Keratinocyte (primary cell): ENCODE measurements at regions not wholly inside any gene's neighbourhood (a gene's known extent, or its start where the extent isn't known, plus 50 kb on each side); places are given as distances from the start of the nearest gene placed in this dataset.

Source experiments
- DNase-seq: peaks from one replicate; pipeline ENCODE4 v3.0.0-alpha.2; 2011; ENCODE audit warnings: low read depth, missing footprints, low spot score
- FAIRE-seq: peaks from 2 replicates; lab custom pipeline; 2011; peaks lifted over from hg19 to GRCh38; lab: Jason Lieb, UNC
- H2AFZ ChIP-seq: 2 replicates; pipeline ENCODE4 v1.6.0; 2012; ENCODE audit warnings: low read length, control low read depth, inconsistent platforms; ENCODE audit not compliant: control insufficient read depth
- H3K27ac ChIP-seq: 2 replicates; pipeline ENCODE4 v1.5.1; 2011; ENCODE audit warnings: low read length; ENCODE audit not compliant: control insufficient read depth, insufficient read depth
- H3K27me3 ChIP-seq: 3 replicates; pipeline ENCODE4 v1.6.0; 2011; ENCODE audit warnings: low read length; ENCODE audit not compliant: control insufficient read depth, insufficient read depth; ENCODE audit errors: extremely low read depth
- H3K36me3 ChIP-seq, 2 experiments: 2 replicates in 1 of 2; 3 replicates in 1 of 2; pipeline ENCODE4 v1.5.1; 2011; ENCODE audit warnings: low read length in 2 of 2, mild to moderate bottlenecking in 1 of 2; ENCODE audit not compliant: control insufficient read depth in 2 of 2, insufficient read depth in 2 of 2; ENCODE audit errors: extremely low read depth in 1 of 2
- H3K4me1 ChIP-seq: 3 replicates; pipeline ENCODE4 v1.5.1; 2011; ENCODE audit warnings: low read length; ENCODE audit not compliant: control insufficient read depth, insufficient read depth; ENCODE audit errors: extremely low read depth
- H3K4me2 ChIP-seq: 3 replicates; pipeline ENCODE4 v1.6.0; 2011; ENCODE audit warnings: low read depth, low read length; ENCODE audit not compliant: control insufficient read depth, insufficient read depth; ENCODE audit errors: extremely low read depth
- H3K4me3 ChIP-seq, 3 experiments: fragments of 200-600 bp in 1 of 3; sonication (generic) in 1 of 3; 2 replicates in 2 of 3; 3 replicates in 1 of 3; pipeline ENCODE4 v1.5.1; 2011 to 2016; ENCODE audit warnings: low read length in 3 of 3, mild to moderate bottlenecking in 3 of 3, control low read depth in 2 of 3, inconsistent platforms in 1 of 3, low read depth in 1 of 3, mixed read lengths in 1 of 3, mixed run types in 1 of 3, moderate library complexity in 1 of 3; ENCODE audit not compliant: control insufficient read depth in 2 of 3, insufficient read depth in 2 of 3; ENCODE audit errors: extremely low read depth in 1 of 3
- H3K79me2 ChIP-seq: 2 replicates; pipeline ENCODE4 v1.6.0; 2012; ENCODE audit warnings: low read length; ENCODE audit not compliant: control insufficient read depth, insufficient read depth
- H3K9ac ChIP-seq: 3 replicates; pipeline ENCODE4 v1.6.0; 2011; ENCODE audit warnings: low read length; ENCODE audit not compliant: control insufficient read depth, insufficient read depth; ENCODE audit errors: extremely low read depth
- H3K9me1 ChIP-seq: 3 replicates; pipeline ENCODE4 v1.6.0; 2011; ENCODE audit warnings: low read length; ENCODE audit not compliant: control insufficient read depth, insufficient read depth; ENCODE audit errors: extremely low read depth
- H3K9me3 ChIP-seq: 2 replicates; pipeline ENCODE4 v1.5.1; 2012; ENCODE audit warnings: low read depth, low read length; ENCODE audit not compliant: control insufficient read depth
- H4K20me1 ChIP-seq: 3 replicates; pipeline ENCODE4 v1.6.0; 2011; ENCODE audit warnings: low read length; ENCODE audit not compliant: control insufficient read depth, insufficient read depth; ENCODE audit errors: extremely low read depth
- CTCF ChIP-seq, 3 experiments: IDR thresholded peaks in 1 of 3; conservative IDR thresholded peaks in 1 of 3; optimal IDR thresholded peaks in 1 of 3; 2 replicates in 2 of 3; 3 replicates in 1 of 3; pipeline versions ENCODE3 to v1.5.1; 2011; ENCODE audit warnings: low read length in 3 of 3, mild to moderate bottlenecking in 3 of 3, moderate library complexity in 2 of 3, control low read depth in 1 of 3, inconsistent platforms in 1 of 3; ENCODE audit not compliant: insufficient read depth in 2 of 3; ENCODE audit errors: extremely low read depth in 1 of 3
- EZH2 ChIP-seq: IDR thresholded peaks from one replicate; pipeline ENCODE4 v1.6.1; 2012; ENCODE audit warnings: inconsistent platforms, mild to moderate bottlenecking, low read length, moderate library complexity
- dilution Hi-C: fragments of 300-500 bp; cut with MboI; formaldehyde crosslinking; loops from one replicate; pipeline ENCODE4 v1.7.0; 2020; ENCODE audit warnings: low sequenced_read_pairs; ENCODE audit not compliant: extremely low pct_ligation_motif_present

DNA sequence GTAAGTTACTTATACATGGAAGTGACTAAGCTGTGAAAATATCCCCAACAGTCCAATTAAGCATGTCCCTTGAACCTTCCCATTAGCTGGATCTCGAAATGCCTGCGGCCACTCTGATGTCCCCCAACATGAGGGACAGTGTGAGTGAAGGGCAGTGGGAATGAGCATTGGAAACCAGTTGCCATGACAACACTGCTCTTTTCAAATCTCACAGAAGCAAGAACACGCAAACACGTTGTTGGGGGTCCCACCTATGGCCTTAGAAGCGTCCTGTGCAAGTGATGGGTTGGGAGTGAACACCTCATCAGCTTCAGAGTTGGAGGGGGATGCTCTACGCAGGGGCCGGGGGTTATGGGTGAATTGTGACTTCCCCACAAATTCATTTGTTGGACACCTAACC is 205.9 kb downstream of the NXNL2 start:
- TF ChIP-seq EZH2 (no peak), CTCF (optimal IDR thresholded peaks at IDR 0.05 in 1 of 3, IDR thresholded peaks at IDR 0.05 in 1 of 3, conservative IDR thresholded peaks at IDR 0.05 in 1 of 3; ENCODE audit: extremely low read depth in 1 of 3, insufficient read depth in 2 of 3, low read length in 3 of 3) (no peak)
- Histone ChIP-seq H3K36me3 (no peaks in the 10 kb centered on the region), H2AFZ (no peak overlapping the region), H3K9ac (no peak overlapping the region), H3K79me2 (no peaks in the 10 kb centered on the region), H3K4me2 (no peak overlapping the region), H3K27me3 (no peaks in the 10 kb centered on the region), H3K27ac (no peak overlapping the region), H3K4me1 (no peaks in the 10 kb centered on the region), H3K9me1 (no peaks in the 10 kb centered on the region), H3K9me3 (no peaks in the 10 kb centered on the region), H4K20me1 (no peaks in the 10 kb centered on the region), H3K4me3 (no peak overlapping the region)
- DNase-seq (no peak), FAIRE-seq (no peak)
- dilution Hi-C loops = no loop called here

DNA sequence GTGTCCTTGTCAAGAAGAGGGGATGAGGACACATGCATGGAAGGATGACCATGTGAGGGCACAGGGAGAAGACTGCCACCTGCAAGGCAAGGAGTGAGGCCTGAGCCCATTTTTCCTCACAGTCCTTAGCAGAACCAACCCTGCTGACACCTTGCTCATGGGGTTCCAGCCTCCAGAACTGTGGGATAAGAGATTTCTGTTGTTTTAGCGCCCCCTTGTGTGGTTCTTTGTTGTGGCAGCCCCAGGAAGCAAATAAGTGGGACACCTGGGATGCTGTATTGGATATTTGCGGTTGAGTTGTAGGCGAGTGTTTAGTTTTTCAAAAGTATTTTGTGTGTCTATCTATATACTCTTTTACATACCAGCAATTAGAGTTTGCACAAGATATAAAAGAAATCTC is 206.4 kb downstream of the NXNL2 start:
- TF ChIP-seq CTCF (optimal IDR thresholded peaks at IDR 0.05 in 1 of 3, IDR thresholded peaks at IDR 0.05 in 1 of 3, conservative IDR thresholded peaks at IDR 0.05 in 1 of 3; ENCODE audit: extremely low read depth in 1 of 3, insufficient read depth in 2 of 3, low read length in 3 of 3) (peak; percentile 28 to 49 (median 41)), EZH2 (no peak)
- no peaks in the 10 kb centered on the region for H3K9me1 ChIP-seq
- FAIRE-seq = no peak
- H3K9ac ChIP-seq = no peak overlapping the region
- no peak overlapping the region for H2AFZ ChIP-seq
- no peak overlapping the region for H3K4me3 ChIP-seq
- H3K79me2 ChIP-seq = no peaks in the 10 kb centered on the region
- no peaks in the 10 kb centered on the region for H3K36me3 ChIP-seq
- H3K27me3 ChIP-seq = no peaks in the 10 kb centered on the region
- no peaks in the 10 kb centered on the region for H4K20me1 ChIP-seq
- H3K4me1 ChIP-seq = no peaks in the 10 kb centered on the region
- dilution Hi-C loops = no loop called here
- DNase-seq = no peak
- no peak overlapping the region for H3K27ac ChIP-seq
- H3K4me2 ChIP-seq = no peak overlapping the region
- no peaks in the 10 kb centered on the region for H3K9me3 ChIP-seq
